Activated T-cell treated with anti-CD3 and anti-CD28 coated beads, Interleukin-2, amount 50 U/mL, for 72 hours (primary cell): ENCODE measurements at regions not wholly inside any gene's neighbourhood (a gene's known extent, or its start where the extent isn't known, plus 50 kb on each side); places are given as distances from the start of the nearest gene placed in this dataset.
"Not testable (repeated sequence)": the region's sequence is repeated elsewhere in the genome, so short reads cannot be mapped to it uniquely, and the experiment has no call there.

Experiments
- ATAC-seq, 2 donors: fragments of 150-1000 bp; cut with Tn5 transposase; replicated peaks in 1 of 2; 2 replicates each; pipeline ENCODE4 v1.10.0; 2021; ENCODE audit warnings: moderate library complexity in 2 of 2, mild to moderate bottlenecking in 1 of 2
- DNase-seq, 2 donors: peaks; one replicate each; pipeline ENCODE4 v3.0.0; 2021 to 2022; ENCODE audit warnings: mixed read lengths in 1 of 2
- H3K27ac Mint-ChIP-seq: one replicate; pipeline ENCODE4 v1.8.0; 2022; ENCODE audit warnings: mild to moderate bottlenecking, moderate library complexity, mixed read lengths
- H3K27me3 Mint-ChIP-seq: one replicate; pipeline ENCODE4 v1.8.0; 2022; ENCODE audit warnings: low read depth, mixed read lengths
- H3K36me3 Mint-ChIP-seq, 2 donors: one replicate each; pipeline ENCODE4 v1.8.0; 2022; ENCODE audit warnings: mixed read lengths in 2 of 2, mild to moderate bottlenecking in 1 of 2; ENCODE audit not compliant: insufficient read depth in 2 of 2
- H3K4me1 Mint-ChIP-seq: one replicate; pipeline ENCODE4 v1.8.0; 2022; ENCODE audit warnings: low read depth, mixed read lengths
- H3K4me3 Mint-ChIP-seq, 2 donors: one replicate each; pipeline ENCODE4 v1.8.0; 2022; ENCODE audit warnings: mild to moderate bottlenecking in 2 of 2, mixed read lengths in 2 of 2, moderate library complexity in 2 of 2
- H3K9me3 Mint-ChIP-seq, 2 donors: one replicate each; pipeline ENCODE4 v1.8.0; 2022; ENCODE audit warnings: mixed read lengths in 2 of 2

GRCh38 chr4:53852343-53852742 is 212.1 kb downstream of the CHIC2 start:
- Mint-ChIP-seq H3K9me3 (no peaks in the 10 kb centered on the region), H3K27me3 (peaks cover 17% of the 10 kb centered on the region), H3K36me3 (no peaks in the 10 kb centered on the region), H3K4me1 (no peaks in the 10 kb centered on the region), H3K4me3 (no peak overlapping the region), H3K27ac (no peak overlapping the region)
- ATAC-seq (no peak), DNase-seq (no peak)

- no peak overlapping the region for H3K27ac Mint-ChIP-seq
- no peak for DNase-seq
- ATAC-seq: no peak
- H3K36me3 Mint-ChIP-seq: no peaks in the 10 kb centered on the region
- H3K9me3 Mint-ChIP-seq: no peaks in the 10 kb centered on the region
- no peaks in the 10 kb centered on the region for H3K4me1 Mint-ChIP-seq
- peaks cover 7% of the 10 kb centered on the region for H3K27me3 Mint-ChIP-seq
- H3K4me3 Mint-ChIP-seq: no peak overlapping the region
These were observed 216.4 kb downstream of the CHIC2 start for GRCh38 chr4:53847965-53848364.

GRCh38 chr4:53844551-53844950 is 219.9 kb downstream of the CHIC2 start:
- ATAC-seq (no peak), DNase-seq (no peak)
- no peaks in the 10 kb centered on the region for H3K9me3 Mint-ChIP-seq
- no peaks in the 10 kb centered on the region for H3K4me1 Mint-ChIP-seq
- H3K36me3 Mint-ChIP-seq: no peaks in the 10 kb centered on the region
- peaks cover 6% of the 10 kb centered on the region for H3K27me3 Mint-ChIP-seq
- H3K4me3 Mint-ChIP-seq: no peak overlapping the region
- H3K27ac Mint-ChIP-seq: no peak overlapping the region

GRCh38 chr4:53844133-53844532 is 220.3 kb downstream of the CHIC2 start:
- Mint-ChIP-seq H3K27ac (no peak overlapping the region), H3K9me3 (no peaks in the 10 kb centered on the region), H3K36me3 (no peaks in the 10 kb centered on the region), H3K27me3 (peaks cover 6% of the 10 kb centered on the region), H3K4me1 (no peaks in the 10 kb centered on the region), H3K4me3 (no peak overlapping the region)
- no peak for ATAC-seq
- DNase-seq: no peak

- Mint-ChIP-seq H3K4me1 (no peaks in the 10 kb centered on the region), H3K36me3 (no peaks in the 10 kb centered on the region), H3K9me3 (peaks cover 2% of the 10 kb centered on the region in 2 donors), H3K27me3 (peaks cover 6% of the 10 kb centered on the region), H3K4me3 (no peak overlapping the region), H3K27ac (no peak overlapping the region)
- no peak for ATAC-seq
- DNase-seq: no peak
These were observed 222.7 kb downstream of the CHIC2 start for GRCh38 chr4:53841711-53842110.

GRCh38 chr4:53840643-53841042 is 223.8 kb downstream of the CHIC2 start:
- peaks cover 7% of the 10 kb centered on the region in 2 donors for H3K9me3 Mint-ChIP-seq
- peaks cover 3 to 5% of the 10 kb centered on the region in 2 donors for H3K36me3 Mint-ChIP-seq
- no peak overlapping the region for H3K27ac Mint-ChIP-seq
- ATAC-seq (no peak), DNase-seq (no peak)
- H3K27me3 Mint-ChIP-seq: peaks cover 12% of the 10 kb centered on the region
- H3K4me1 Mint-ChIP-seq: no peaks in the 10 kb centered on the region
- no peak overlapping the region for H3K4me3 Mint-ChIP-seq

- not testable (repeated sequence) for H3K4me1 Mint-ChIP-seq, DNase-seq, ATAC-seq, H3K27ac Mint-ChIP-seq, H3K4me3 Mint-ChIP-seq
- Mint-ChIP-seq H3K36me3 (peaks cover 9 to 11% of the 10 kb centered on the region in 2 donors), H3K9me3 (peaks cover 16 to 21% of the 10 kb centered on the region in 2 donors), H3K27me3 (peaks cover 23% of the 10 kb centered on the region)
These were observed 231.0 kb downstream of the CHIC2 start for GRCh38 chr4:53833302-53834003.

GRCh38 chr4:53832549-53832948 is 231.9 kb downstream of the CHIC2 start:
- H3K27ac Mint-ChIP-seq: no peak overlapping the region
- no peaks in the 10 kb centered on the region for H3K4me1 Mint-ChIP-seq
- peaks cover 11% of the 10 kb centered on the region in 2 donors for H3K36me3 Mint-ChIP-seq
- H3K27me3 Mint-ChIP-seq: peaks cover 26% of the 10 kb centered on the region
- peaks cover 16 to 22% of the 10 kb centered on the region in 2 donors for H3K9me3 Mint-ChIP-seq
- DNase-seq: no peak
- no peak for ATAC-seq
- no peak overlapping the region for H3K4me3 Mint-ChIP-seq

GRCh38 chr4:53830511-53830910 is 233.9 kb downstream of the CHIC2 start:
- H3K27me3 Mint-ChIP-seq: peaks cover 18% of the 10 kb centered on the region
- H3K4me1 Mint-ChIP-seq: no peaks in the 10 kb centered on the region
- DNase-seq (no peak), ATAC-seq (no peak)
- H3K9me3 Mint-ChIP-seq: peaks cover 12 to 17% of the 10 kb centered on the region in 2 donors
- no peak overlapping the region for H3K4me3 Mint-ChIP-seq
- peaks cover 6 to 8% of the 10 kb centered on the region in 2 donors for H3K36me3 Mint-ChIP-seq
- no peak overlapping the region for H3K27ac Mint-ChIP-seq

- peaks cover 15% of the 10 kb centered on the region for H3K27me3 Mint-ChIP-seq
These were observed 230.0 kb upstream of the LNX1 start for GRCh38 chr4:53821179-53821851.

GRCh38 chr4:53818104-53818503 is 226.8 kb upstream of the LNX1 start:
- DNase-seq (no peak), ATAC-seq (no peak)
- Mint-ChIP-seq H3K27me3 (peaks cover 15% of the 10 kb centered on the region), H3K36me3 (no peaks in the 10 kb centered on the region), H3K4me3 (no peak overlapping the region), H3K9me3 (no peaks in the 10 kb centered on the region), H3K27ac (no peak overlapping the region), H3K4me1 (no peaks in the 10 kb centered on the region)

More at GRCh38 chr4:53821179-53821851, 230.0 kb upstream of the LNX1 start:
- Mint-ChIP-seq H3K27ac (no peak overlapping the region), H3K9me3 (no peaks in the 10 kb centered on the region), H3K4me1 (no peaks in the 10 kb centered on the region), H3K4me3 (no peak overlapping the region), H3K36me3 (no peaks in the 10 kb centered on the region)
- ATAC-seq: no peak
- DNase-seq: no peak

- no peak overlapping the region for H3K4me3 Mint-ChIP-seq
- ATAC-seq (no peak), DNase-seq (no peak)
- H3K4me1 Mint-ChIP-seq: no peaks in the 10 kb centered on the region
- no peaks in the 10 kb centered on the region for H3K36me3 Mint-ChIP-seq
- H3K27me3 Mint-ChIP-seq: peaks cover 15% of the 10 kb centered on the region
- H3K9me3 Mint-ChIP-seq: no peaks in the 10 kb centered on the region
- no peak overlapping the region for H3K27ac Mint-ChIP-seq
These were observed 225.3 kb upstream of the LNX1 start for GRCh38 chr4:53816561-53816960.

- H3K27ac Mint-ChIP-seq: no peak overlapping the region
- no peak overlapping the region for H3K4me3 Mint-ChIP-seq
- H3K9me3 Mint-ChIP-seq: no peaks in the 10 kb centered on the region
- H3K36me3 Mint-ChIP-seq: no peaks in the 10 kb centered on the region
- ATAC-seq (no peak), DNase-seq (no peak)
- no peaks in the 10 kb centered on the region for H3K4me1 Mint-ChIP-seq
- peaks cover 10% of the 10 kb centered on the region for H3K27me3 Mint-ChIP-seq
These were observed 224.0 kb upstream of the LNX1 start for GRCh38 chr4:53815281-53815680.

GRCh38 chr4:53813998-53814397 is 222.7 kb upstream of the LNX1 start:
- DNase-seq: no peak
- H3K4me1 Mint-ChIP-seq: no peaks in the 10 kb centered on the region
- no peak for ATAC-seq
- no peaks in the 10 kb centered on the region for H3K9me3 Mint-ChIP-seq
- H3K36me3 Mint-ChIP-seq: no peaks in the 10 kb centered on the region
- H3K27ac Mint-ChIP-seq: no peak overlapping the region
- H3K4me3 Mint-ChIP-seq: no peak overlapping the region
- peaks cover 10% of the 10 kb centered on the region for H3K27me3 Mint-ChIP-seq
